ENCODE measurements at regions not wholly inside any gene's neighbourhood (a gene's known extent, or its start where the extent isn't known, plus 50 kb on each side); places are given as distances from the start of the nearest gene placed in this dataset.
A peak's percentile ranks its signal among the peaks of the same experiment; 100 is the strongest.
"Not testable (repeated sequence)": the region's sequence is repeated elsewhere in the genome, so short reads cannot be mapped to it uniquely, and the experiment has no call there.

DNA sequence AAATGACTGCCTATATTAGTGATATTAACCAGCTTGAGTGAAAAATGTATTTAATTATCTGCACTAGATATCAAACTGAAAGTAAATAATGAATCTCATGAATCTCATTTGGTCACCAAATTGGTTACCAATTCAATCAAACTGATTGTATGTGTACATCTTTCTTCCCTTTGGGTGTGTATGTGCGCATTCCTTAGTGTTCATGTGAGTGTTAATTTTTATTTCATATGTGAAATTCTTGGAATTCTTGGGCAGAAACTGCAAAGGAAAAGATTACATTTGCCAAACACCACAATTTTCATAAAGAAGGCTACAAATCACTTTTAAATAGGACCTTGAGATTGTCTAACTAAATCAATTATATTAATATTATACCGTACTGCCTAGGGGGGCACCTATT lies 648.4 kb upstream of the MARCKS start:
- DNase-seq (ENCODE audit: low read depth in 1 of 2, low spot score in 2 of 2), result no peak
- Histone ChIP-seq H3K4me1 (replicated peaks) (peaks cover 15% of the 10 kb centered on the region), H3K9me3 (replicated peaks) (no peaks in the 10 kb centered on the region), H3K27me3 (replicated peaks) (no peaks in the 10 kb centered on the region), H3K27ac (0 out of 2 replicates have a peak overlapping the region, but pooled peaks have one; percentile 16), H3K36me3 (no peaks in the 10 kb centered on the region), H3K4me3 (no peak overlapping the region)

DNA sequence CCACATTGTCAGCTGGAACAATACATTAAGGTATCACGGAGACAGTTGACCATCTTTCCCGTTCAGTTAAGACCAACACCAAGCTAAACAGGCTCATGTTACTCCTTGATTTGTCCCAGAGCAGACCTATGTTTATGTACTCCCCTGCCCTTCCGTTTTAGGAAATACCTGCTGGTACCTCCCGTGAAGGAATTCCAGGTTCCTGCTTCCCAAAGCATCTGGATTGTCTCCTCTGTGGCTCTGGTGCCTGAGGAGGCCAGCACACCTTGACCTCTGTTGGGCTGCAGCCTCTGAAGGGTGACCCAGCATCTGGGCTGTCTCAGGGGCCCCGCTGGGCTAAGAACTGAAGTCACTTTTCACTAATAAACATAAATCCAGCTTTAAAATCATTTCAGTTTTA lies 647.8 kb upstream of the MARCKS start:
- H3K4me1 ChIP-seq (replicated peaks), result peaks cover 15% of the 10 kb centered on the region
- no peaks in the 10 kb centered on the region for H3K9me3 ChIP-seq (replicated peaks)
- no peak for DNase-seq (ENCODE audit: low read depth in 1 of 2, low spot score in 2 of 2)

DNA sequence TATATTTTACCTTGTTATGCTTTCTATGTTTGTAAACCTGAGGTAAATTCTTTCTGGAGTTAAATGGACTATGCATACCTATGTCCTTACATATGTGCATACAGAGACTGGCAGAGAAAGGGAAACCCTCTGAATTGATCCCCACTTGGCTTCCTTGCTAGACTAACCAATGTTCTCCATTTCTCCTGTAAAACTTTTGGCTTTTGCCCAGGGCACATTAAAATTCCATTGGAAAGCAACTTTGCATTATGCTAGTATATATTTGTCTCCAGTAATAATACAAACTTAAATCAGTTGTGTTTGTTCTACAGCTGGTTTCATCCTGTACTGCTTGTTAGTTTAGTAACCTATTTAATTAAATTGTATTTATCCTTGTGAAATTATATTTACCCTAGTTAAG lies 646.0 kb upstream of the MARCKS start:
- H3K4me1 ChIP-seq (replicated peaks), result peaks cover 4% of the 10 kb centered on the region; the same call in 1 of the 2 replicates
- no peak for DNase-seq (ENCODE audit: low read depth in 1 of 2, low spot score in 2 of 2)
- no peaks in the 10 kb centered on the region for H3K9me3 ChIP-seq (replicated peaks)

More for the DNA sequence above, 647.8 kb upstream of the MARCKS start:
- no peaks in the 10 kb centered on the region for H3K36me3 ChIP-seq
- H3K4me3 ChIP-seq, result no peak overlapping the region
- H3K27ac ChIP-seq, result no peak overlapping the region
- H3K27me3 ChIP-seq (replicated peaks), result no peaks in the 10 kb centered on the region

DNA sequence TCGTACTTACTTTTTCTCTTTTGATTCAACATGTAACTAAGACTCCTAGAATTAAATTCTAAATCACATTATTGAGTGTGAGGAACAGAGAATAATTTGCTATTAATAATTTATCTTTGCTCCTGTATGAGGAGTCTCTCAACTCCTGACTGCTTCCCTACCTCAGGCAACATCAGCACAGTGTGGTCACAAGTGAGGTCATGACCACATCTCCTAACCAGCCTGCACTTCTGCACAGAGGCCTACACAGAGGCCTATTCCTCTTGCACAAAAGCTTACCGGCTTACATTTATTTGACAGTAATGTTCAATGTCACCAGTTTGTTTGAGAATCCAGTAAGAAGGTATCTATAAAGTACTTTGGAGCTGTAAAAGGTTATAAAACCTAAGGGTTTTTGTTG lies 637.4 kb upstream of the MARCKS start:
- Histone ChIP-seq H3K4me3 (no peak overlapping the region), H3K27me3 (replicated peaks) (no peaks in the 10 kb centered on the region), H3K27ac (no peak overlapping the region), H3K4me1 (replicated peaks) (no peaks in the 10 kb centered on the region), H3K9me3 (replicated peaks) (no peaks in the 10 kb centered on the region), H3K36me3 (no peaks in the 10 kb centered on the region)
- no peak for DNase-seq (ENCODE audit: low read depth in 1 of 2, low spot score in 2 of 2)

More for the DNA sequence above, 646.0 kb upstream of the MARCKS start:
- H3K36me3 ChIP-seq, result no peaks in the 10 kb centered on the region
- no peak overlapping the region for H3K4me3 ChIP-seq
- H3K27me3 ChIP-seq (replicated peaks), result no peaks in the 10 kb centered on the region
- H3K27ac ChIP-seq, result no peak overlapping the region

GRCh38 chr6:113220832-113221231 lies 636.3 kb upstream of the MARCKS start:
- DNase-seq (ENCODE audit: low read depth in 1 of 2, low spot score in 2 of 2), result no peak
- no peaks in the 10 kb centered on the region for H3K9me3 ChIP-seq (replicated peaks)
- H3K36me3 ChIP-seq, result no peaks in the 10 kb centered on the region
- H3K27ac ChIP-seq, result no peak overlapping the region
- no peaks in the 10 kb centered on the region for H3K4me1 ChIP-seq (replicated peaks)
- H3K4me3 ChIP-seq, result no peak overlapping the region
- no peaks in the 10 kb centered on the region for H3K27me3 ChIP-seq (replicated peaks)

DNA sequence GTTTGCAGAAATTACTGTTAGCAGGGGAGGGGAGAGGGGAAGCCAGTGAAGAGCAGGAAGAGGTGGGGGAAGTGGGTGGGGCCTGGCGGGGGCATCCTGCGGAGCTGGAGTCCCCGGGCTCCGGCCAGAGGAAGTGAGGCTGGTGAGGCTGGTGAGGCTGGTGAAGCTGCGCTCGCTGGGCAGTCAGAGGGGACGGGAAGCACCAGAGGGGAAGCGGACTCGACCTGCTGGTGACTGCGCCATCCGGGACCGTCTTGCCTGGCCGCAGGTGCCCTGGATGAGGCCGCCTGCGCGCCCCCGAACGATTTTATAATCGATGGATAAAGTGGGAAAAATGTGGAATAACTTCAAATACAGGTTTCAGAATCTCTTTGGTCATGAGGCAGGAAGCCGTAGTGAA lies 635.3 kb upstream of the MARCKS start:
- H3K36me3 ChIP-seq, result no peaks in the 10 kb centered on the region
- H3K9me3 ChIP-seq (replicated peaks), result no peaks in the 10 kb centered on the region
- no peaks in the 10 kb centered on the region for H3K4me1 ChIP-seq (replicated peaks)
- H3K4me3 ChIP-seq, result no peak overlapping the region
- no peak for DNase-seq (ENCODE audit: low read depth in 1 of 2, low spot score in 2 of 2)
- no peaks in the 10 kb centered on the region for H3K27me3 ChIP-seq (replicated peaks)
- no peak overlapping the region for H3K27ac ChIP-seq

- Histone ChIP-seq H3K4me3 (no peak overlapping the region), H3K27me3 (replicated peaks) (no peaks in the 10 kb centered on the region), H3K9me3 (replicated peaks) (no peaks in the 10 kb centered on the region), H3K4me1 (replicated peaks) (no peaks in the 10 kb centered on the region), H3K36me3 (no peaks in the 10 kb centered on the region), H3K27ac (no peak overlapping the region)
- no peak for DNase-seq (ENCODE audit: low read depth in 1 of 2, low spot score in 2 of 2)
Observed at GRCh38 chr6:113246186-113246585, 611.0 kb upstream of the MARCKS start.

- Histone ChIP-seq H3K27me3 (replicated peaks) (no peaks in the 10 kb centered on the region), H3K36me3 (no peaks in the 10 kb centered on the region), H3K4me3 (no peak overlapping the region), H3K27ac (no peak overlapping the region), H3K9me3 (replicated peaks) (no peaks in the 10 kb centered on the region), H3K4me1 (replicated peaks) (no peaks in the 10 kb centered on the region)
- DNase-seq (ENCODE audit: low read depth in 1 of 2, low spot score in 2 of 2), result no peak
Observed at GRCh38 chr6:113248532-113248931, 608.6 kb upstream of the MARCKS start.

DNA sequence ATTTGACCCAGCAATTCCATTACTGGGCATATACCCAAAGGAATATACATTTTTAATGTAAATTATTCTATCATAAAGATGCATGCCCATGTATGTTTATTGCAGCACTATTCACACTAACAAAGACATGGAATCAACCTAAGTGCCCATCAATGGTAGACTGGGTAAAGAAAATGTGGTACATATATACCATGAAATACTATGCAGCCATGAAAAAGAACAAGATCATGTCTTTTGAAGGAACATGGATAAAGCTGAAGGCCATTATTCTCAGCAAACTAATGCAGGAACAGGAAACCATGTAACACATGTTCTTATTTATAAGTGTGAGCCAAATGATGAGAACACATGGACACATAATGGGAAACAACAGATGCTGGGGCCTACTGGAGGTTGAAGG lies 603.0 kb upstream of the MARCKS start:
- peaks cover 15% of the 10 kb centered on the region for H3K4me1 ChIP-seq (replicated peaks)
- not testable (repeated sequence) for H3K27ac ChIP-seq; H3K4me3 ChIP-seq; H3K9me3 ChIP-seq (replicated peaks); H3K36me3 ChIP-seq; H3K27me3 ChIP-seq (replicated peaks); DNase-seq (ENCODE audit: low read depth in 1 of 2, low spot score in 2 of 2)

DNA sequence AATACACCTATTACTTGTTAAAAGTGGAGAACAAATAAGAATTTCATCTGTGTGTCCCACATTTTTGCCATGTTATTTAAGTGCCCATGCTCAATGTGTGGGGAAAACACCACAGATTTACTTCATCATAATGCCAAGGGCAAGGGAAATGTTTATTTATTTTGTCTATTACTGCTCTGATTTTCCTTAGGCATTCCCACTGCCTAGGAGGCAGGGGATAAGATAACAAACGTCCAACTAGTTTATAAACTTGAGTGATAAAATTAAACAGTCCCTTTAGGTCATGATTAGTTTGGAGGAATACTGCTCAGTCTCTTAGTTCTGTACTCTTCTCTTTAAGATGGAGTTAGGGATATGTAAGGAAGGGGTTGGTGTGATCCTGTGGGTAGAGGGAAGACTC lies 598.4 kb upstream of the MARCKS start:
- H3K9me3 ChIP-seq (replicated peaks), result peaks cover 5% of the 10 kb centered on the region
- DNase-seq (ENCODE audit: low read depth in 1 of 2, low spot score in 2 of 2), result peak in 1 of 2 experiments; percentile 40
- H3K27ac ChIP-seq, result no peak overlapping the region
- no peaks in the 10 kb centered on the region for H3K36me3 ChIP-seq
- no peaks in the 10 kb centered on the region for H3K27me3 ChIP-seq (replicated peaks)
- peaks cover 16% of the 10 kb centered on the region for H3K4me1 ChIP-seq (replicated peaks)
- no peak overlapping the region for H3K4me3 ChIP-seq

DNA sequence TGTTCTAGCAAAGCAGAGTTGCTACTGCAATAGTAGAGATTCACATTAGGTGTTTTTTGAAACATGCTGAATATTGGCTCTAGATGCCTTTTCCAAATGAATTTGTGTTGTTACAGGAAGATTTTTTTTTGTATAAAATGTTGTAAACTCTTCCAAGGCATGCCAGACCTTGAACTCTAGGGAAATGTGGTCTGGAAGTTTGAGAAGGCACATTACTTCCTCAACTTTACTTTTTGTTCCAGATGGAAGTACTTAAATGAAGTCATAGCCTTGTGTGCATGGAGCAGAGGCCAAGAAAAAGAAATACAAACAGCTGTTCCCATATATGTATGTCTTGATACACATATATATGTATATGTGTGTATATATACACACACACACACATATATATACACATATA lies 585.7 kb upstream of the MARCKS start:
- Histone ChIP-seq H3K4me1 (replicated peaks) (no peaks in the 10 kb centered on the region), H3K27ac (no peak overlapping the region), H3K36me3 (no peaks in the 10 kb centered on the region), H3K27me3 (replicated peaks) (no peaks in the 10 kb centered on the region), H3K4me3 (no peak overlapping the region), H3K9me3 (replicated peaks) (peaks cover 3% of the 10 kb centered on the region)
- DNase-seq (ENCODE audit: low read depth in 1 of 2, low spot score in 2 of 2), result no peak

GRCh38 chr6:113276601-113277000 lies 580.5 kb upstream of the MARCKS start:
- no peaks in the 10 kb centered on the region for H3K27me3 ChIP-seq (replicated peaks)
- H3K4me3 ChIP-seq, result no peak overlapping the region
- H3K36me3 ChIP-seq, result no peaks in the 10 kb centered on the region
- H3K4me1 ChIP-seq (replicated peaks), result peaks cover 8% of the 10 kb centered on the region; the same call in 1 of the 2 replicates
- no peak overlapping the region for H3K27ac ChIP-seq
- no peak for DNase-seq (ENCODE audit: low read depth in 1 of 2, low spot score in 2 of 2)
- H3K9me3 ChIP-seq (replicated peaks), result no peaks in the 10 kb centered on the region

- Histone ChIP-seq H3K4me1 (replicated peaks) (peaks cover 10% of the 10 kb centered on the region; the same call in 1 of the 2 replicates), H3K27ac (no peak overlapping the region), H3K4me3 (no peak overlapping the region), H3K36me3 (no peaks in the 10 kb centered on the region), H3K27me3 (replicated peaks) (no peaks in the 10 kb centered on the region), H3K9me3 (replicated peaks) (no peaks in the 10 kb centered on the region)
- DNase-seq (ENCODE audit: low read depth in 1 of 2, low spot score in 2 of 2), result no peak
Observed at GRCh38 chr6:113277111-113277510, 580.0 kb upstream of the MARCKS start.

DNA sequence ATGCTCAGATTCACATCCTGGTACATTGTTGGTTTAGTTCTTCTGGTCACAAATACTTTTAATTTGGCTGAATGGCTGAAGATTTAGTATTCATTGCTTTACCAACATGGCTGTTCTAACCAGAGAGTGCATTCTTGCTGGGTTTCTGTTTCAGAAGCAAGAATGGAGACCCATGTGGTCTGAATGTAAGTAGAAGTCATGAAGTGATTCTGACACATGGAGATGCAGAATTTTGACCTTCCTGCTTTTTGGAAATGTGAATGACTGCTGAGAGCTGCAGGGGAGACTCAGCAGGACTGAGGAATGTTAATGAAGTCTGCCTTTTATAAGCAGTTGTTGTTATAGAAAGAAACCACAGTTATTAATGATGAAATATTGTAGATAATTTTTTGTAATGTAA lies 576.1 kb upstream of the MARCKS start:
- Histone ChIP-seq H3K27me3 (replicated peaks) (no peaks in the 10 kb centered on the region), H3K4me3 (no peak overlapping the region), H3K27ac (no peak overlapping the region), H3K4me1 (replicated peaks) (peaks cover 10% of the 10 kb centered on the region; the same call in 1 of the 2 replicates), H3K9me3 (replicated peaks) (no peaks in the 10 kb centered on the region), H3K36me3 (no peaks in the 10 kb centered on the region)
- DNase-seq (ENCODE audit: low read depth in 1 of 2, low spot score in 2 of 2), result no peak

DNA sequence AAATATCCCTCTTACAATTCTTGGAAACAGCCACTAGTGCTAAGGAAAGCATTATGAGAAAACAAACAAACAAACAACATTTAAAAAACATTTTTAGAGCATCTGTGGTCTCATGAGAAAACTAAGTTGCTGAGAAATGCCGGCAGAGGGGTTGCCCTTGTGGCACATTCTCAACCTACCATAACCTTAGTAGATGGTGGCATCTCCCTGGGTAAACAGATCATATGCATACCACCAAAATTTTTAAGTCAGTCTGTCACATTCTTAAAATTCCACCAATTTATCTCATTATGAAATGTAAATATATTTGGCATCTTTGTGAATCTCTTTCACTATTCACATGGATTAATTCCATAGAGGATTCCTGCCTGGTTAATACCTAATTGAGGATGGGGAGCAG lies 575.7 kb upstream of the MARCKS start:
- Histone ChIP-seq H3K27ac (no peak overlapping the region), H3K36me3 (no peaks in the 10 kb centered on the region), H3K9me3 (replicated peaks) (no peaks in the 10 kb centered on the region), H3K4me1 (replicated peaks) (peaks cover 10% of the 10 kb centered on the region; the same call in 1 of the 2 replicates), H3K4me3 (no peak overlapping the region), H3K27me3 (replicated peaks) (no peaks in the 10 kb centered on the region)
- peak in 1 of 2 experiments; percentile 25 for DNase-seq (ENCODE audit: low read depth in 1 of 2, low spot score in 2 of 2)

Data from SJSA1 (cell line).